ENCODE measurements at regions not wholly inside any gene's neighbourhood (a gene's known extent, or its start where the extent isn't known, plus 50 kb on each side); places are given as distances from the start of the nearest gene placed in this dataset.

DNA sequence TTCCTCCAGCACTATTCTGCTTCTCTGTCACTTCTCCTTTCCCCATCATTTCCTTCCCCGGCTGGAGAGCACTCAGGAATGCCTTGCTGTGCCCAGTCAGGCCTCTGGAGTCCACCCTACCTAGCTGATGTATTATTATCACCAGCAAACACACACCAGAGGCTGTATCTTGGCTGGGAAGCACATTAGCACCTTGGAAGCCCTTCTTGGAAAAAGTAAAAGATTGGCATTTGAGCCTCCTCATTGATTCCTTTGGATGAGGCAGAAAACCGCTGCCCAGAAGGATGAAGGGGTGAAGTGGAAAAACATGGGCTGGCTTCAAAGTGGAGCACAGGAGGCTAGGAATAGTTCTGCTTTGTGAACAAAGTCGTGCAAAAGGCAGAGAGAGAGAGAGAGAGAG lies 244.3 kb downstream of the RPLP1 start:
- H3K27me3 ChIP-seq = no peaks in the 10 kb centered on the region
- 84 to 93% methylated on average over 2 to 3 of the region's 3 CpGs for WGBS, 2 donors (ENCODE audit: low coverage in 1 of 2)
- H3K27ac ChIP-seq = no peak overlapping the region
- H3K4me1 ChIP-seq = no peaks in the 10 kb centered on the region
- TF ChIP-seq CTCF (IDR thresholded peaks at IDR 0.05) = no peak
- TF ChIP-seq POLR2AphosphoS5 (IDR thresholded peaks at IDR 0.05) = no peak
- TF ChIP-seq EP300 (IDR thresholded peaks at IDR 0.05; ENCODE audit: low read depth) = no peak
- no peak for TF ChIP-seq POLR2A (IDR thresholded peaks at IDR 0.05)
- H3K36me3 ChIP-seq = no peaks in the 10 kb centered on the region
- intact Hi-C loops (cut with DNase I; ENCODE audit: low total_unique reads) = no loop called here
- no peak for DNase-seq
- H3K4me3 ChIP-seq = no peak overlapping the region
- in situ Hi-C loops (cut with MboI; ENCODE audit: low pct_ligation_motif_present in 1 of 4, low pct_unique_long_range_greater_than_20kb in 1 of 4, low sequenced_read_pairs in 3 of 4) = no loop called here
- no peaks in the 10 kb centered on the region for H3K9me3 ChIP-seq

GRCh38 chr15:69697916-69698315 lies 245.3 kb downstream of the RPLP1 start:
- intact Hi-C loops (cut with DNase I; ENCODE audit: low total_unique reads) = no loop called here
- Histone ChIP-seq H3K4me1 (peaks cover 0 to 1% (median 0%) of the 10 kb centered on the region in 4 donors), H3K27ac (no peak overlapping the region), H3K4me3 (no peak overlapping the region), H3K27me3 (no peaks in the 10 kb centered on the region), H3K9me3 (no peaks in the 10 kb centered on the region), H3K36me3 (no peaks in the 10 kb centered on the region)
- no peak for DNase-seq
- 44 to 58% methylated on average over 3 of the region's 3 CpGs for WGBS, 2 donors (ENCODE audit: low coverage in 1 of 2)
- in situ Hi-C loops (cut with MboI; ENCODE audit: low pct_ligation_motif_present in 1 of 4, low pct_unique_long_range_greater_than_20kb in 1 of 4, low sequenced_read_pairs in 3 of 4) = no loop called here
- no peak for TF ChIP-seq POLR2A (IDR thresholded peaks at IDR 0.05)
- TF ChIP-seq EP300 (IDR thresholded peaks at IDR 0.05; ENCODE audit: low read depth) = no peak
- no peak for TF ChIP-seq POLR2AphosphoS5 (IDR thresholded peaks at IDR 0.05)
- no peak for TF ChIP-seq CTCF (IDR thresholded peaks at IDR 0.05)

GRCh38 chr15:69699096-69699495 lies 246.5 kb downstream of the RPLP1 start:
- Histone ChIP-seq H3K9me3 (no peaks in the 10 kb centered on the region), H3K4me1 (peaks cover 0 to 9% (median 0%) of the 10 kb centered on the region in 4 donors), H3K4me3 (no peak overlapping the region), H3K36me3 (no peaks in the 10 kb centered on the region), H3K27ac (no peak overlapping the region), H3K27me3 (no peaks in the 10 kb centered on the region)
- in situ Hi-C loops (cut with MboI; ENCODE audit: low pct_ligation_motif_present in 1 of 4, low pct_unique_long_range_greater_than_20kb in 1 of 4, low sequenced_read_pairs in 3 of 4) = no loop called here
- DNase-seq = no peak
- TF ChIP-seq POLR2A (IDR thresholded peaks at IDR 0.05) (no peak), POLR2AphosphoS5 (IDR thresholded peaks at IDR 0.05) (no peak), CTCF (IDR thresholded peaks at IDR 0.05) (no peak), EP300 (IDR thresholded peaks at IDR 0.05; ENCODE audit: low read depth) (no peak)
- WGBS, 2 donors (ENCODE audit: low coverage in 1 of 2) = 93% methylated on average over 1 of the region's 1 CpG; no CpG with 5 or more reads in 1 of the 2 donors
- intact Hi-C loops (cut with DNase I; ENCODE audit: low total_unique reads) = no loop called here

DNA sequence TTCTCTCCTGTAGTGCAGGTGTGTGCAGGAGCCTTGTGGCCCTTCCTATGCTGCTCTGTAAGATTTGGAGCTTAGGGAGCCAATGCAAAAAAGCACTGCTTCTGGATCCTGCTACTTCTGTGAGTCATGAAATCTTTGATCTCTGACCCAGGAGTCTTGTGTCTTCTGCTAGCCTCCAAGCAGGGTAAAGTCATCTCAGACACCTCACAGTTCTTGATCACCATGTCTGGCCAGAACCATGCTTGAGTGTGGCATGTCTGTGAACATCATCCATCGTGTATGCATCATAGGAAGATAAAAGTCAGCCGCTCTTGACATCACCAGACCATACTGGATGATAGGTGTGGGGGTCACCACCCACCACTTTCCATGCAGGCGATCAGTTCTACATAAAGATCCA lies 247.8 kb downstream of the RPLP1 start:
- intact Hi-C loops (cut with DNase I; ENCODE audit: low total_unique reads) (no loop called here), in situ Hi-C loops (cut with MboI; ENCODE audit: low pct_ligation_motif_present in 1 of 4, low pct_unique_long_range_greater_than_20kb in 1 of 4, low sequenced_read_pairs in 3 of 4) (no loop called here)
- H3K4me1 ChIP-seq = peaks cover 0 to 9% (median 0%) of the 10 kb centered on the region in 4 donors
- H3K36me3 ChIP-seq = no peaks in the 10 kb centered on the region
- DNase-seq = no peak
- H3K27me3 ChIP-seq = no peaks in the 10 kb centered on the region
- H3K9me3 ChIP-seq = no peaks in the 10 kb centered on the region
- no peak overlapping the region for H3K4me3 ChIP-seq
- H3K27ac ChIP-seq = no peak overlapping the region
- no peak for TF ChIP-seq EP300 (IDR thresholded peaks at IDR 0.05; ENCODE audit: low read depth)
- TF ChIP-seq CTCF (IDR thresholded peaks at IDR 0.05) = no peak
- TF ChIP-seq POLR2AphosphoS5 (IDR thresholded peaks at IDR 0.05) = no peak
- TF ChIP-seq POLR2A (IDR thresholded peaks at IDR 0.05) = no peak
- WGBS, 2 donors (ENCODE audit: low coverage in 1 of 2) = 100% methylated on average over 3 of the region's 3 CpGs; no CpG with 5 or more reads in 1 of the 2 donors
